AG10803 (cell line): ENCODE measurements at regions not wholly inside any gene's neighbourhood (a gene's known extent, or its start where the extent isn't known, plus 50 kb on each side); places are given as distances from the start of the nearest gene placed in this dataset.

Experiments used
- DNase-seq: peaks from one replicate; pipeline ENCODE4 v3.0.0; 2010; ENCODE audit warnings: low read depth
- H3K4me3 ChIP-seq: 2 replicates; pipeline ENCODE4 v1.5.1; 2011; ENCODE audit warnings: mild to moderate bottlenecking, low read length, control low read depth
- TF ChIP-seq, protein P1 (sequence below): conservative IDR thresholded peaks from 2 replicates; pipeline ENCODE4 v1.5.1; 2011; ENCODE audit warnings: mild to moderate bottlenecking, low read length, control low read depth, inconsistent platforms

DNA sequence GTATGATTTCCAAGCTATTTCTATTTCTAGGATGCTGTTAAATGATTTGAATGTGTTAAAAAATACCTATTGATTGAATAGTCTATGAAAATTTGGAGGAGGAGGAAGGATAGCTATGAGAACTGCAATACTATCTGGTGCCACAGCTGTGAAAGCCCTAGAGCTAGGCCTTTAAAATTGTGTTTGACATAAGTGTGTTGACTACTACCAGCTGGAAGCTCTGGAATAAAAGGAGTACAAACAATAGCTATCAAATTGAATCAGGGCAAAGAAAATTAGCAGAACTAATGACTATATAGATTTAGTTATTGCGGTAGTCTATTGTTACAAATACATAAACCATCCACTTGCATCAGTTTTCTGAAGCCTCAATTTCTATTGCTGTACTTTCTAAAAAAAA, 124.8 kb upstream of the CNTN5 start:
- no peak overlapping the region for H3K4me3 ChIP-seq
- DNase-seq = no peak
- TF ChIP-seq, protein P1, sequence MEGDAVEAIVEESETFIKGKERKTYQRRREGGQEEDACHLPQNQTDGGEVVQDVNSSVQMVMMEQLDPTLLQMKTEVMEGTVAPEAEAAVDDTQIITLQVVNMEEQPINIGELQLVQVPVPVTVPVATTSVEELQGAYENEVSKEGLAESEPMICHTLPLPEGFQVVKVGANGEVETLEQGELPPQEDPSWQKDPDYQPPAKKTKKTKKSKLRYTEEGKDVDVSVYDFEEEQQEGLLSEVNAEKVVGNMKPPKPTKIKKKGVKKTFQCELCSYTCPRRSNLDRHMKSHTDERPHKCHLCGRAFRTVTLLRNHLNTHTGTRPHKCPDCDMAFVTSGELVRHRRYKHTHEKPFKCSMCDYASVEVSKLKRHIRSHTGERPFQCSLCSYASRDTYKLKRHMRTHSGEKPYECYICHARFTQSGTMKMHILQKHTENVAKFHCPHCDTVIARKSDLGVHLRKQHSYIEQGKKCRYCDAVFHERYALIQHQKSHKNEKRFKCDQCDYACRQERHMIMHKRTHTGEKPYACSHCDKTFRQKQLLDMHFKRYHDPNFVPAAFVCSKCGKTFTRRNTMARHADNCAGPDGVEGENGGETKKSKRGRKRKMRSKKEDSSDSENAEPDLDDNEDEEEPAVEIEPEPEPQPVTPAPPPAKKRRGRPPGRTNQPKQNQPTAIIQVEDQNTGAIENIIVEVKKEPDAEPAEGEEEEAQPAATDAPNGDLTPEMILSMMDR = no peak

DNA sequence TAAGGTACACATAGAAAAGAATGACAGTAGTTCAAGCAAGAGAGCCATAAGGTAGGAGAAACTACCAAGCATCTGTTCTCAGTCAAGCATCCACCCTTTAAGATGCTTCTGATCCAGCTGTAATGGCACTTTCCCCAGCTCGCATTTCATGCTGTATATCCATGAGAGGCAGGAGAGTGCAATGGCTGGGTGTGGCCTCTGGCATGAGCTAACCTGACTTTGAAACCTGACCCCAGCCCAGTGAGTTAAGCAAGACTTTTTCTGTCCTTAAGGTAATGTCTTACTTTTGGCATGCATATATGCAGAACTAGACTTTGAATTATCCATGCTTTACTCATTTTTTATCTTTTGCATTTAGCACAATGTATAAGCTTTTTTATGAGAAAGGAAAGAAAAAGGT, 79.8 kb upstream of the CNTN5 start:
- DNase-seq = no peak
- TF ChIP-seq, protein P1 = no peak
- H3K4me3 ChIP-seq = no peak overlapping the region

DNA sequence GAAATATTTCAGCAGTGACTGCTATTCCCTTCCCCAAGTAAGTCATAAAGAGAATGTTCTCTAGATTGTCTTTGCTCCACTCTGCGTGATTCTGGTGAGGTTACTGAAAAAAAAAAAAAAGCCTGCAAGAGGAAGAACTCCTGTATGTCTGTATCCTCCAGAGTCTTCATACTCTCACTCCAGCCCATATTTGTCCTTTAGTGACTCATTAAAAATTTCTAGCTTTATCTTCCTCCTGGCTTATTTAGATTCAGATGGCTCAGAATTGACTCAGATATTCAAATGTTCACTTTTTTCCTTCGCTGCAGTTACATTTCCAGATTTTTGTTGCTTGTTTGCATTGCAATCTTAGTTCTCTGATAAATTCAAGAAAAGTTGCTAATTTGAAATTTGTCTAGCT, 76.3 kb upstream of the CNTN5 start:
- no peak for DNase-seq
- H3K4me3 ChIP-seq = no peak overlapping the region
- TF ChIP-seq, protein P1 = no peak

DNA sequence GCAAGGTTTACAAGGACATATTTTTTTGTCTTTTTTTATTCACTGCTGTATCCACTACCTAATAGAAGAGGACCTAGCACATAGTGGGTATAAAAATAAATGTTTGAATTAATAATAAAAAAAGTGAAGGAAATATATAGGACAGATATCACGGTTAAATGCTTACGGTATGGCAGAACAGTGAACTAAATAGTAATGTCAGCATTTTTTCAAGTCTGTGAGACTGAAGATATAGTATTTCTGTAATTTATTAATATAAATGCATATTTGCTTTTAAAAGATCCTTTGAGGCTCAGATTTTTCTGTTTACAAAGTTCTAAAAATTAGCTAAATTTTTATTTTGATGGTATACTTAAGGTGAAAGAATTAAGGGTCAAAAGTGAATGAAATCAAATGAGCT, 68.6 kb upstream of the CNTN5 start:
- DNase-seq = no peak
- TF ChIP-seq, protein P1 = no peak
- H3K4me3 ChIP-seq = no peak overlapping the region

DNA sequence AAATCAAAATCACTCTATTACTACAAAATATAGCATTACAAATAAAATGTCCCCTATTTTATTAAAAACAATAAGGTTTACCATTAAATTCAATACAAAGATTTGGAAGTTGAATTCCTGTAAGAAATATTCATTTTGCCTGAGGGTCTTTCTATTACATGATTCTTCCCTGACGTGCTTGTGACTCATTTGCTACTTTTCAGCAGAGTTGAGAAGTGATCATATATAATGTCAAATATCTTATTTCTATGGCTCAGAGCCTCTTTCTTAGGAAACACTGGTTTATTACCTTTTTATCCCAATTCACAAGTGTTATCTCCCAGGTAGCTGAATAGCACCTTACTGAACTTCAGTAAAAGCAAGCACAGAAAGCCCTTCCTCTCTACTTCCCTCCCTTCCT, 65.2 kb upstream of the CNTN5 start:
- TF ChIP-seq, protein P1 = no peak
- H3K4me3 ChIP-seq = no peak overlapping the region
- DNase-seq = no peak

DNA sequence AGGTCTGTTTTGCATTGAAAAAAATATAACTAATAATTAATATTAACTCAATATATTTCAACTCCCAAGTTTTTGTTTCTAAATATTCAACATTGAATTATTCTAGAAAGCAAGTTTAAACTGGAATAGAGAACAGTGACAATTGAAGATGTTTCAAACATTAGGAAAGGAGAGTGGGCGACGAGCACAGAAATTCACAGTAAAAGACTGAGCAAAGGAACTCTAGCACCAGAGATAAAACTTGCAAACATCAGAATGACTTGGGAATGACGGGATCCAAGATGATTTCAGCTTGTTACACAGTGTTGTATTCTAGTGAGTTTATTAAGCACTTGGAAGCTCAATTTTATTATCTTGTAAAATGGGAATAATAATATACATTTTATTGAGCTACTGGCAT, 56.6 kb upstream of the CNTN5 start:
- H3K4me3 ChIP-seq = no peak overlapping the region
- TF ChIP-seq, protein P1 = no peak
- DNase-seq = no peak

DNA sequence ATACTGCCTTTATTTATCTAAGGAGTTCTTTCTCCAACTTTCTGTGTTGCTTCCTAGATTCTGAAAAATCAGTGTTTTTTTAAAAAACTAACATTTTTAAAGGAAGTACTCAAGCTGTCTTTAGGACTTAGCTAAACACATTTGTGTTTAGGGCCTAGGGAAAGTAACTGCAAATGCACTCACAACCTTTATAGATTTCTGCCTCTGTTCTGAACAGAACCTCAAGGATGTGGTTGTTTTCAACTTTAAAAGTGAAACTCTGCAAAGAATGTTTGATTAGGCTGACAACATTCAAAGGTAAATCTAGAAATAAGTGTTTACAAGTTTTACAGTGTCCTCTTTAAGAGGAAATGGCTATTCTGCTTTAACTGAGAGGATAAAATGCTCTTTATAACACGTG, 55.4 kb upstream of the CNTN5 start:
- TF ChIP-seq, protein P1 = no peak
- H3K4me3 ChIP-seq = no peak overlapping the region
- DNase-seq = no peak
